ENCODE measurements at regions not wholly inside any gene's neighbourhood (a gene's known extent, or its start where the extent isn't known, plus 50 kb on each side); places are given as distances from the start of the nearest gene placed in this dataset.

GRCh38 chr2:240372101-240372500, 63.4 kb upstream of the GPC1 start:
- DNase-seq (ENCODE audit: low read depth): no peak
- no peak for TF ChIP-seq CTCF (IDR thresholded peaks at IDR 0.05; ENCODE audit: insufficient read depth, low read depth, low read length, missing control alignments)
- no peak overlapping the region for H3K4me3 ChIP-seq (ENCODE audit: low read length)

GRCh38 chr2:240373289-240373885, 62.1 kb upstream of the GPC1 start:
- TF ChIP-seq CTCF (IDR thresholded peaks at IDR 0.05; ENCODE audit: insufficient read depth, low read depth, low read length, missing control alignments): no peak
- no peak overlapping the region for H3K4me3 ChIP-seq (ENCODE audit: low read length)
- no peak for DNase-seq (ENCODE audit: low read depth)

GRCh38 chr2:240374085-240374907, 61.2 kb upstream of the GPC1 start:
- no peak for TF ChIP-seq CTCF (IDR thresholded peaks at IDR 0.05; ENCODE audit: insufficient read depth, low read depth, low read length, missing control alignments)
- peak; percentile 62 for DNase-seq (ENCODE audit: low read depth)
- H3K4me3 ChIP-seq (ENCODE audit: low read length): no peak overlapping the region

- no peak overlapping the region for H3K4me3 ChIP-seq (ENCODE audit: low read length)
- no peak for TF ChIP-seq CTCF (IDR thresholded peaks at IDR 0.05; ENCODE audit: insufficient read depth, low read depth, low read length, missing control alignments)
- no peak for DNase-seq (ENCODE audit: low read depth)
Measured at GRCh38 chr2:240375024-240375645, 60.3 kb upstream of the GPC1 start.

- DNase-seq (ENCODE audit: low read depth): no peak
- TF ChIP-seq CTCF (IDR thresholded peaks at IDR 0.05; ENCODE audit: insufficient read depth, low read depth, low read length, missing control alignments): no peak
- H3K4me3 ChIP-seq (ENCODE audit: low read length): no peak overlapping the region
Measured at GRCh38 chr2:240376739-240377138, 58.7 kb upstream of the GPC1 start.

GRCh38 chr2:240377366-240377765, 58.1 kb upstream of the GPC1 start:
- TF ChIP-seq CTCF (IDR thresholded peaks at IDR 0.05; ENCODE audit: insufficient read depth, low read depth, low read length, missing control alignments): no peak
- no peak overlapping the region for H3K4me3 ChIP-seq (ENCODE audit: low read length)
- no peak for DNase-seq (ENCODE audit: low read depth)

Measured in epithelial cell of esophagus (primary cell).